22Rv1 (cell line): ENCODE measurements at regions not wholly inside any gene's neighbourhood (a gene's known extent, or its start where the extent isn't known, plus 50 kb on each side); places are given as distances from the start of the nearest gene placed in this dataset.

Source experiments
- ZFX ChIP-seq: fragments of 450-650 bp; IDR thresholded peaks from 2 replicates; pipeline ENCODE4 v1.6.1; 2017; ENCODE audit warnings: antibody characterized with exemption, borderline replicate concordance
- TF ChIP-seq, protein P1 (sequence below): fragments of 450-650 bp; IDR thresholded peaks from 2 replicates; pipeline ENCODE4 v1.5.1; 2017; ENCODE audit warnings: mild to moderate bottlenecking

DNA sequence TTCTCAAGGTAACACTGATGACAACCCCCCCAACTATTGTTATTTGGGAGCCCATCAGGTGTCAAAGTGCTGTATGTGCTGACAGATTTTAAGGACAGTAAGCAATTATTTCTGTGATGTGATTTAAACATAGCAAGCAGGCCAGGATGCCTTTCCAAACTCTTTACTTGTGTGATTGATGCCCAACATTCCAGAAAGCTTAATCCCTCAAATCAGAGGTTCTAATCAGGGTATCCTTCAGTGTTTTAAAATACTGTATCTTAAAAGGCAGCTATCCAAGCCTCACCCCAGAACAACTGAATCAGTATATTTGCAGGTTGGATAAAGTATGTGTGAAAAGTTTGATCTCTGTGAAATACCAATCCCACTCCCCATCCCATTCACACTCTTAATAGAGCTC, 119.7 kb downstream of the GASK1B start:
- TF ChIP-seq, protein P1, sequence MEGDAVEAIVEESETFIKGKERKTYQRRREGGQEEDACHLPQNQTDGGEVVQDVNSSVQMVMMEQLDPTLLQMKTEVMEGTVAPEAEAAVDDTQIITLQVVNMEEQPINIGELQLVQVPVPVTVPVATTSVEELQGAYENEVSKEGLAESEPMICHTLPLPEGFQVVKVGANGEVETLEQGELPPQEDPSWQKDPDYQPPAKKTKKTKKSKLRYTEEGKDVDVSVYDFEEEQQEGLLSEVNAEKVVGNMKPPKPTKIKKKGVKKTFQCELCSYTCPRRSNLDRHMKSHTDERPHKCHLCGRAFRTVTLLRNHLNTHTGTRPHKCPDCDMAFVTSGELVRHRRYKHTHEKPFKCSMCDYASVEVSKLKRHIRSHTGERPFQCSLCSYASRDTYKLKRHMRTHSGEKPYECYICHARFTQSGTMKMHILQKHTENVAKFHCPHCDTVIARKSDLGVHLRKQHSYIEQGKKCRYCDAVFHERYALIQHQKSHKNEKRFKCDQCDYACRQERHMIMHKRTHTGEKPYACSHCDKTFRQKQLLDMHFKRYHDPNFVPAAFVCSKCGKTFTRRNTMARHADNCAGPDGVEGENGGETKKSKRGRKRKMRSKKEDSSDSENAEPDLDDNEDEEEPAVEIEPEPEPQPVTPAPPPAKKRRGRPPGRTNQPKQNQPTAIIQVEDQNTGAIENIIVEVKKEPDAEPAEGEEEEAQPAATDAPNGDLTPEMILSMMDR, result no peak
- no peak for TF ChIP-seq ZFX
